Fibroblast of skin of right biceps (primary cell): ENCODE measurements at regions not wholly inside any gene's neighbourhood (a gene's known extent, or its start where the extent isn't known, plus 50 kb on each side); places are given as distances from the start of the nearest gene placed in this dataset.

ENCODE experiments used
- DNase-seq: peaks from one replicate; pipeline ENCODE4 v3.0.0-alpha.2; 2013

- no peak for DNase-seq
These were observed 63.0 kb upstream of the AR start for GRCh38 chrX:67480789-67481188.
